ENCODE measurements at regions not wholly inside any gene's neighbourhood (a gene's known extent, or its start where the extent isn't known, plus 50 kb on each side); places are given as distances from the start of the nearest gene placed in this dataset.
"Not testable (repeated sequence)": the region's sequence is repeated elsewhere in the genome, so short reads cannot be mapped to it uniquely, and the experiment has no call there.

DNA sequence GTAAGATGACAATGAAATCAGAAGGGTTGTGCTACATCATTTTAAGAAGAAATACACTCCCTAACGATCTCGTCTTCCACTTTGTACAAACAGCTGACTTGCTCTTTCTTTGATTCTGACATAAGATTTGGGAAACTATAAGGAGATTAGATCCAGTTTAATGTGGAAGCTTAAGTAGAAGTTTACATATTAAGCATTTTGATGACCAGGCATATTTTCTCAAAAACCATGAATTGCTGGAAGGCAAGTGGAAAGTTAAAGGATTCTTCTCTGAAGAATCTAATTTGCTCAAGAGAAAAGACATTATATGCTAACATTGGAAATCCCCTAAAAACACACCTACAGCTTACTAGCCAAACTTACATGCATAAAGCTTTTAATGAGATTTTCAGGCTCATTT lies 531.9 kb upstream of the PTPRD start:
- no peak for DNase-seq (ENCODE audit: low read depth)

DNA sequence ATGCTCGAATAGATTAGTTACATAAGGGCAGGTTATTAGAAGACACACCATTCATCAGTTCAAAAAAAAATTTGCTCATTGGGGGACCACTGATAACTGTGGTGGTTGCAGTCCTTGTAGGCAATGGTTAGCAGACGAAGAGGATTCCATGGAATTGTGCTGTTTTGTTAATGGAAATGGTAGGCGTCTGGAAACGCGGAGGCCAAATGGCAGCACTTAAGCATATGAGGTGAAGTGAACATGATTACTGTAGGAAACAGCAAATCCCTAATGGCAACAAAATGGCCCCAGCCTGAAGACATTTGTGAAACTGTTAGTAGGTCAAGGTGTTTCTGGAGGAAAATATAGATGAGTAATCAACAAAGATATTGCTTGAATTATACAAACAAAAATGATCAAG lies 535.4 kb upstream of the PTPRD start:
- DNase-seq (ENCODE audit: low read depth): no peak

- DNase-seq (ENCODE audit: low read depth): no peak
Observed at GRCh38 chr9:11149065-11149464, 536.3 kb upstream of the PTPRD start.

GRCh38 chr9:11158063-11158462 lies 545.3 kb upstream of the PTPRD start:
- no peak for DNase-seq (ENCODE audit: low read depth)

DNA sequence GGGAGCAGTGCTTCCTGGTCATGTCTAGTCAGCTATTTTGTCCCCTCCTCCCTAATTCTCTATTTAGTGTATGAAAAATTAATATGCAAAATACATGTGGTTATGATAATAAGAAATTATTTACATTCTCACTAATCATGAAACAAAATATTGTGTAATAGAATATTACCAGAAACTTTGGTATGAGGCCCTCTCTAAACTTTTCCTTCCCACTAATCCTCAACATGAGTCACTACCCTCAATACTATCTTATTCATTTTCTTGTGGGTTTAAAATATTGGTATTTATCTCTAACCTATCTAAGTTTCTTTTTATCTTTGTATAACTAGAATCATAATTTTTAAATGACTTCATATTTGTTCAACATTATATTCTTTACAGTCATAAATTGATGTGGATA lies 545.9 kb upstream of the PTPRD start:
- no peak for DNase-seq (ENCODE audit: low read depth)

DNA sequence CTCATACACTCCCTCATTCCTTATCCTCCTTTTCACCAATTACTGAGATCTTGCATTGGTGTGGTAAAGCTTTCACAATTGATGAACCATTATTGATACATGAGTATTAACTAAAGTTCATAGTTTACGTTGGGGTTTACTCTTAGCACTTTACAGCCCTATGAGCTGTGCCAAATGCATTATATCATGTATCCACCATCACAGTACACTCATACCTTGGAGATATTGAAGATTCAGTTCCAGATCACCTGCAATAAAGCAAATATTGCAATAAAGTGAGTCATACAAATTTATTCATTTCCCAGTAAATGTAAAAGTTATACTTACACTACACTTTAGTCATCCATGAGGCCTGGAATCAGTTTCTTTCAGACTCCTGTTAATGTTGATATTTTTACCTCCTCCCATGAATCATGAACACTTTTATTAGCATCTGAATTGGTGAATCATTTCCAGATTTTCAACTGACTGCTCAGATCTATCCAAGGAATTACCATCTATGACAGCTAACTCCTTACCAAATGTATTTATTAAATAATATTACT lies 546.6 kb upstream of the PTPRD start:
- no peak for DNase-seq (ENCODE audit: low read depth)

- no peak for DNase-seq (ENCODE audit: low read depth)
Observed at GRCh38 chr9:11163843-11164242, 551.0 kb upstream of the PTPRD start.

- no peak for DNase-seq (ENCODE audit: low read depth)
Observed at GRCh38 chr9:11182001-11182400, 569.2 kb upstream of the PTPRD start.

- no peak for DNase-seq (ENCODE audit: low read depth)
Observed at GRCh38 chr9:11190719-11191118, 577.9 kb upstream of the PTPRD start.

GRCh38 chr9:11192993-11193392 lies 580.2 kb upstream of the PTPRD start:
- DNase-seq (ENCODE audit: low read depth): no peak

- no peak for DNase-seq (ENCODE audit: low read depth)
Observed at GRCh38 chr9:11194246-11194645, 581.4 kb upstream of the PTPRD start.

DNA sequence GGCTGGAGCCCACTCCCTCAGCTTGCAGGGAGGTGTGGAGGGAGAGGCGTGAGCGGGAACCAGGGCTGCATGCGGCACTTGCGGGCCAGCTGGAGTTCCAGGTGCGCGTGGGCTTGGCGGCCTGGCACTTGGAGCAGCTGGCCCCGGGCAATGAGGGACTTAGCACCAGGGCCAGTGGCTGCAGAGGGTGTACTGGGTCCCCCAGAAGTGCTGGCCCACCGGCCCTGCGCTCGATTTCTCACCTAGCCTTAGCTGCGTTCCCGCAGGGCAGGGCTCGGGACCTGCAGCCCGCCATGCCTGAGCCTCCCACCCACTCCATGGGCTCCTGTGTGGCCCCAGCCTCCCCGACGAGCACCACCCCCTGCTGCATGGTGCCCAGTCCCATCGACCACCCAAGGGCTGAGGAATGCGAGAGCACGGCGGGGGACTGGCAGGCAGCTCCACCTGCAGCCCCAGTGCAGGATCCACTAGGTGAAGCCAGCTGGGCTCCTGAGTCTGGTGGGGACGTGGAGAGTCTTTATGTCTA lies 584.1 kb upstream of the PTPRD start:
- not testable (repeated sequence) for DNase-seq (ENCODE audit: low read depth)

DNA sequence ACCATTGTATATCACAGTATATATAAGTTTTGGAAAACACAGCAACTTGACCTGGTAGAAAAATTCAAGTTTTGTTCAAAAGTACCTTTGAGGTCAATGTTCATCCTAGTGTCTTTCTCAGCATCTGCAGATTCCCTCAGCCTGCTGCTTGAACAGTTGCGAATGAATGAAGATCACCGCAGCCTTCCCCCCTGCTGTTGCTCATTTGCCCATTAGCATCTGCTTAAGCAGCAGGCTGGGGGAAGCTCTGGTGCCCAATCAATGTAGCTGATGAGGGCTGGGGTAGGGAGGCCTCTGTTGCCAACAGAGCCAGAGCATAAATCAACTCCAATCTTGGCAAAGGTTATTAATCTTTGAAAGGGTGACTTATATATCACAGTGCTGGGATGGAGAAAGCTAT lies 586.5 kb upstream of the PTPRD start:
- no peak for DNase-seq (ENCODE audit: low read depth)

DNA sequence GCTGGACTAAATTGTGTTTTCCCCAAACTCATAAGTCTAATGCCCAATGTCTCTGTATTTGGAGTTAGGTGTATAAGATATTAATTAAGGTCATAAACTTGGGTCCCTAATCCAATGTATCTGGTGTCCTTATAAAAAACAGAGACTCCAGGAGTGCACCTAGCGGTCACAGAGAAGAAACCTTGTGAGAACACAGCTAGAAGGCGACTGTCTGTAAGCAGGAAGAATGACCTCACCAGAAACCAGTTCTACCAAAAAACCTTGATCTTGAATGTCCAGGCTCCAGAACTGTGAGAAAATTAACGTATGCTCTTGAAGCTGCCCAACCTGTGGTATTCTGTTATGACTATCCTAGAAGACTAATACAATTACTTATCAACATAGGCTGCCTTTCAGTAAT lies 591.7 kb upstream of the PTPRD start:
- DNase-seq (ENCODE audit: low read depth): no peak

DNA sequence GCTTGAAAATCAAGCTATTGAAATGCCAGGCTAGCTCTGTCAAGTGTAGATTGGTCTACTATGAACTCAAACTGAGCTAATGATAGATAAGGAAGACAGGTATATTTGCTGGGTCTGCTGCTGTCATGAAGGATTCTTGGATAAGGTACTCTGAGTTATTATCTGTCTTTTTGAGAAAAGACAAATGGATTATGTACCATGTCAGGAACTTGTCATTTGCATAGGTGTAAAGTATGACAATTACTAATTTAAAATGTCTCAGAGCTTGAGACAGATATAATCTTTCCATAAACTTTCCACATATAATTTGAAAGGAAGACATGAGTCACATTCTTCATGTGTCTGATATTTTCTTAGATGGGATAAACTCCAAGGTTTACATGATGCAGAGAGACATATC lies 594.1 kb upstream of the PTPRD start:
- no peak for DNase-seq (ENCODE audit: low read depth)

GRCh38 chr9:11233696-11234095 lies 620.9 kb upstream of the PTPRD start:
- no peak for DNase-seq (ENCODE audit: low read depth)

DNA sequence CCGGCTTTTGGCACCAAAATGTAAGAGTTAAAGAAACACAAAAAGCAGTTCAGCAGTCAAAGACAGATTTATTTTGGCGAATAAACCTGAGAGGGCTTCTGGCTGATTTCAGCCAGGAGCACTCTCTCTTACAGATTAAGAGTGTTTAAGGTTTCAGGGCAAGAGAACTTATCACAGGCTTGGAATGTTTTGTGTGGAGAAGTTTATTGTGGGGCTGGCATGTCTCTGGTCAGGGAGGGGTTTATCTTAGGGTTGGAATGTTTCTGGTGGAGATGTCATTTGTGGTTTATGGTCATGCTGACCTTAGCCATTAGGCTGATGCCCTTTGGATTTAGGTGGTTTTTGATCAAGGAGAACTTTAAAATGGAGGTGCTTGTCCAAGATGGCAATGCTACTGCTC lies 622.3 kb upstream of the PTPRD start:
- DNase-seq (ENCODE audit: low read depth): no peak

DNA sequence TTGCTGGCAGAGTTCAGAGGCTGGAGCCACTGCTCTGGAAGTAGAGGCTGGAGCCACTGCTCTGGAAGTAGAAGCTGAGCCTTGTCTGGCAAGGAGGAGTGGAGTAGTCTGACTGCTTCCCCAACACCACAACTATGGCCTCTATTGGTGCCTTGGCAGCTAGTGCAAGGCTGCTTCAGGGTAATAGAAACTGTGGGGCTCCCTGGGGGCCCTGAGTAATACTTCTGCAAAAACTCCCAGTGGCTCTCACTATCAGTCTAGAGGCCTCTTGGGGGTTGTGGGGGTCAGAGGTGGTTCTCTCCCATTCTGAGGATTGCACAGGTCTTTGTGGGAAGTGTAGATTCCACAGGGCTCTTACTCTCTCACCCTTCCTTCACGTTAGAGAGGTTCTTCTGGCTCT lies 629.0 kb upstream of the PTPRD start:
- DNase-seq (ENCODE audit: low read depth): no peak

DNA sequence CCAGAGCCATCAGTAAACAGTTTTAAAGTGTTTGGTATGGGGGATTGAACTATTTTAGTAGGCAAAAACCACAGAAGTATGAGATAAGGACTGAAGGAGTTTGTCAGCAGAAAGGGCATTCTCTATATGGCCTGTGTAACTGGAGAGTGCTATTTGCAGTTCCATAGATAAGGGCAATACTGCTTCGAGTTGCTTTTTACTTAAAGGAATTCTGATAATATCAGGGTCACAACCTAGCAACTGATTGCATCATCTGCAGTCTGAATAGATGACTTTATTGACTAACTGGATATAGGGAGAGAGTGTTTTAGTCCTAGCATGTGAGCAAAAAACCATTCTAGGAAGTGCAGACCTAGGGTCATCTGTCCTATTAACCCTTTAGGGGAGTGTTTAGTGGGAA lies 645.2 kb upstream of the PTPRD start:
- DNase-seq (ENCODE audit: low read depth): no peak

- no peak for DNase-seq (ENCODE audit: low read depth)
Observed at GRCh38 chr9:11269036-11269435, 656.2 kb upstream of the PTPRD start.

DNA sequence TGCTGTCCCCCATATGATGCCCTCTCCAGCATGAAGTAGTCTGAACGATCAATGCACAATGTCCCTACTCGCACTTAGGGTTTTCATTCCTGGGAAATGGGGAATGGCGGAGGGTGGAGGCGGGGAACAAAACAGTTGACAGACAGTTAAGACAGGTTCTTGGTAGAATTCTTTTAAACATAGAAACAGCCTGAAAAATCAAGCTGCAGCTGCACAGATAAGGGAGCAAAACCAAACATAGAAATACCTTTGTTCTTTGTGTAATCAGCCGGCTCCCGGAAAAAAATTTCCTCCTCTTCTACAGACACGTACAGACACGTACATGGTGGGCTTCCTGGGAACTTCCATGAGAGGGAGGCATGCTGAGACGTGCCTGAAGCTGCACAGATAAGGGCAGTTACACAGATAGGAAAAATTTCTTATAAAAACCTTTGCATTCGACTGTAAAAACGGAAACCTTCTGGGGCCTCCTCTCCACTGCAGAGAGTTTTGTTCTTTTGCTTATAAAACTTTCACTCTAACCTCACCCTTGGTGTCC lies 662.4 kb upstream of the PTPRD start:
- no peak for DNase-seq (ENCODE audit: low read depth)

DNA sequence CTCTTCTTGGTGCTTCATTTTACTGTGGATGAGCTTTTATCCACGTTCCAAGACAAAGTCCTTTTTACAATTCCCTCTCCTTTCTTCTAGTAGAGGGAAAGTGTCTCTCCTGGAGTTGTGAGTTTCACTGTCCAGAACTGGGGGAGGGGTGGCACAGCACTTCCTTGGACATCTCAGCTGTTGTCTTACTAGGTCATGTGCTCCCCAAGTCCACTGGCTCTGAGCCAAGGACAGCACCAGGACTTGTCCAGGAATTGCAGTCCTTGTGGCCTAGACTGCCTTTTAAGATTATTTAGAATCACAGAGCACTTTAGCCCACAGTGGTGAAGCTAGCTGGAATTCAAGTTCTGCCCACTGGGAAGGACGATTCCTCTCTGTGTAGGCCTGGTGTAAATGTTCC lies 700.2 kb upstream of the PTPRD start:
- no peak for DNase-seq (ENCODE audit: low read depth)

- no peak for DNase-seq (ENCODE audit: low read depth)
Observed at GRCh38 chr9:11318946-11319345, 706.1 kb upstream of the PTPRD start.

DNA sequence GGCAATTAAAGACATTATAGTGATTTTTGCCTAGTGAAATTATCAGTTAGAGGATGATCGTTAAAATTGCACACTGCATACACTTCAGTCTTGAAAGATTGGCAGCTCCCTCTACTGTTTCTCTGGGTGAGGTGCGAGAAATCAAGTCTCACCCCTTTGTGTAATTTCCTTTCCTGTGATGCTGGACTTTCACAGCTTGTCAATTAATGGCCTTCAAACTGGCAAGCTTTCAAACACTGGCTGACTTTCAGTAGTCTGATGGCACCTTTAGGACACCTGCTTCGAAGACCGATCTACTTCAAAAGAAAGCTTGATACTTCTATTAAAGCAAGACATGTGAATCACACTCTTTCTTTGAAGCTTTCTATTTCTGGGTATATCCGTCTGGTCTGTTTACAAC lies 706.7 kb upstream of the PTPRD start:
- DNase-seq (ENCODE audit: low read depth): no peak

GRCh38 chr9:11320989-11321388 lies 708.2 kb upstream of the PTPRD start:
- DNase-seq (ENCODE audit: low read depth): no peak
